SIG-M5 (cell line): ENCODE measurements at regions not wholly inside any gene's neighbourhood (a gene's known extent, or its start where the extent isn't known, plus 50 kb on each side); places are given as distances from the start of the nearest gene placed in this dataset.
A peak's percentile ranks its signal among the peaks of the same experiment; 100 is the strongest.

Experiments used
- DNase-seq: peaks from one replicate; lab custom pipeline; 2025; lab: John Stamatoyannopoulos, UW

- DNase-seq, result no peak
These were observed 127.0 kb downstream of the PRELID2 start for GRCh38 chr5:145708169-145708568.

- DNase-seq, result no peak
These were observed 130.4 kb downstream of the PRELID2 start for GRCh38 chr5:145704724-145705123.

- no peak for DNase-seq
These were observed 131.3 kb downstream of the PRELID2 start for GRCh38 chr5:145703856-145704255.

GRCh38 chr5:145701404-145701803, 133.7 kb downstream of the PRELID2 start:
- DNase-seq, result no peak

GRCh38 chr5:145699846-145700245, 135.3 kb downstream of the PRELID2 start:
- no peak for DNase-seq

- DNase-seq, result no peak
These were observed 137.7 kb downstream of the PRELID2 start for GRCh38 chr5:145697251-145697990.

GRCh38 chr5:145689235-145689634, 145.9 kb downstream of the PRELID2 start:
- peak; percentile 71 for DNase-seq

GRCh38 chr5:145687943-145688342, 147.2 kb downstream of the PRELID2 start:
- no peak for DNase-seq

GRCh38 chr5:145685417-145685816, 149.7 kb downstream of the PRELID2 start:
- DNase-seq, result no peak

GRCh38 chr5:145683431-145683830, 151.7 kb downstream of the PRELID2 start:
- no peak for DNase-seq

GRCh38 chr5:145682197-145682899, 152.8 kb downstream of the PRELID2 start:
- DNase-seq, result no peak

GRCh38 chr5:145681686-145682085, 153.5 kb downstream of the PRELID2 start:
- DNase-seq, result peak; percentile 14

- DNase-seq, result no peak
These were observed 153.9 kb downstream of the PRELID2 start for GRCh38 chr5:145681216-145681615.

GRCh38 chr5:145680767-145681166, 154.4 kb downstream of the PRELID2 start:
- DNase-seq, result no peak

- no peak for DNase-seq
These were observed 155.0 kb downstream of the PRELID2 start for GRCh38 chr5:145680169-145680568.

- DNase-seq, result no peak
These were observed 156.9 kb downstream of the PRELID2 start for GRCh38 chr5:145678255-145678654.

GRCh38 chr5:145673786-145674185, 161.4 kb downstream of the PRELID2 start:
- DNase-seq, result no peak

- no peak for DNase-seq
These were observed 166.4 kb downstream of the PRELID2 start for GRCh38 chr5:145668714-145669113.

GRCh38 chr5:145667742-145668141, 167.4 kb downstream of the PRELID2 start:
- no peak for DNase-seq

- DNase-seq, result no peak
These were observed 168.6 kb downstream of the PRELID2 start for GRCh38 chr5:145666591-145666990.

GRCh38 chr5:145661737-145662485, 173.2 kb downstream of the PRELID2 start:
- DNase-seq, result no peak

GRCh38 chr5:145660897-145661640, 174.1 kb downstream of the PRELID2 start:
- no peak for DNase-seq
